ENCODE measurements at regions not wholly inside any gene's neighbourhood (a gene's known extent, or its start where the extent isn't known, plus 50 kb on each side); places are given as distances from the start of the nearest gene placed in this dataset.

- H3K18ac ChIP-seq (ENCODE audit: low read depth in 1 of 2, low read length in 2 of 2), result peak overlapping the region; percentile 46 to 83
- H3K27me3 ChIP-seq (ENCODE audit: control insufficient read depth in 1 of 2, insufficient read depth in 1 of 2, low read length in 2 of 2), result peaks cover 80 to 82% of the 10 kb centered on the region in 2 experiments
- H2AFZ ChIP-seq (ENCODE audit: low read depth, low read length), result no peak overlapping the region
- H2BK5ac ChIP-seq (ENCODE audit: low read depth, low read length, poor library complexity, severe bottlenecking), result no peak overlapping the region
- no peak overlapping the region for H3K27ac ChIP-seq (ENCODE audit: low read length, poor library complexity, severe bottlenecking)
- peak overlapping the region; percentile 36 for H4K91ac ChIP-seq (ENCODE audit: low read length)
- H3K4me3 ChIP-seq (ENCODE audit: insufficient read depth in 1 of 2, low read depth in 1 of 2, low read length in 2 of 2), result no peak overlapping the region
- no peak overlapping the region for H2AK5ac ChIP-seq (ENCODE audit: low read length, severe bottlenecking)
- H2BK120ac ChIP-seq (ENCODE audit: low read depth, low read length), result peak overlapping the region; percentile 86
- H3K4me1 ChIP-seq (ENCODE audit: control insufficient read depth, insufficient read depth, low read depth, low read length), result peaks cover 7% of the 10 kb centered on the region
- H4K8ac ChIP-seq (ENCODE audit: low read length), result no peak overlapping the region
- H3K14ac ChIP-seq (ENCODE audit: low read length in 2 of 2), result peak overlapping the region in 1 of 2 experiments; percentile 79
- peak overlapping the region; percentile 94 to 95 for H2BK12ac ChIP-seq (ENCODE audit: low read length in 2 of 2)
- peak overlapping the region; percentile 79 for H2BK15ac ChIP-seq (ENCODE audit: low read depth, poor library complexity, severe bottlenecking)
- no peak overlapping the region for H3K23ac ChIP-seq (ENCODE audit: low read length in 2 of 2)
- no peaks in the 10 kb centered on the region for H3K79me1 ChIP-seq (replicated peaks; ENCODE audit: low read length, poor library complexity, severe bottlenecking)
- peak overlapping the region; percentile 20 to 49 for H3K4ac ChIP-seq (ENCODE audit: low read depth in 1 of 2, low read length in 2 of 2)
- H3K4me2 ChIP-seq (ENCODE audit: low read length, poor library complexity, severe bottlenecking), result no peak overlapping the region
- 96% methylated on average over 13 of the region's 14 CpGs for WGBS
- no peak for DNase-seq
- H3K9me3 ChIP-seq (ENCODE audit: control insufficient read depth, low read length), result no peaks in the 10 kb centered on the region
- H3K36me3 ChIP-seq (ENCODE audit: control insufficient read depth in 1 of 2, insufficient read depth in 2 of 2, low read depth in 1 of 2, low read length in 2 of 2), result no peaks in the 10 kb centered on the region
- no peak overlapping the region for H3K9ac ChIP-seq (ENCODE audit: low read length)
Observed at GRCh38 chr11:69922596-69923111, 103.4 kb upstream of the FGF3 start.

- peak overlapping the region; percentile 86 for H2BK120ac ChIP-seq (ENCODE audit: low read depth, low read length)
- H2BK15ac ChIP-seq (ENCODE audit: low read depth, poor library complexity, severe bottlenecking), result no peak overlapping the region
- no peaks in the 10 kb centered on the region for H3K9me3 ChIP-seq (ENCODE audit: control insufficient read depth, low read length)
- H3K4me2 ChIP-seq (ENCODE audit: low read length, poor library complexity, severe bottlenecking), result no peak overlapping the region
- peak overlapping the region; percentile 80 to 95 for H2BK12ac ChIP-seq (ENCODE audit: low read length in 2 of 2)
- H2AK5ac ChIP-seq (ENCODE audit: low read length, severe bottlenecking), result no peak overlapping the region
- no peak overlapping the region for H2AFZ ChIP-seq (ENCODE audit: low read depth, low read length)
- no peak for DNase-seq
- WGBS, result 85% methylated on average over 7 of the region's 7 CpGs
- no peak overlapping the region for H4K8ac ChIP-seq (ENCODE audit: low read length)
- H3K9ac ChIP-seq (ENCODE audit: low read length), result no peak overlapping the region
- no peak overlapping the region for H2BK5ac ChIP-seq (ENCODE audit: low read depth, low read length, poor library complexity, severe bottlenecking)
- H3K79me1 ChIP-seq (replicated peaks; ENCODE audit: low read length, poor library complexity, severe bottlenecking), result no peaks in the 10 kb centered on the region
- peak overlapping the region; percentile 20 to 45 for H3K4ac ChIP-seq (ENCODE audit: low read depth in 1 of 2, low read length in 2 of 2)
- peak overlapping the region; percentile 36 for H4K91ac ChIP-seq (ENCODE audit: low read length)
- H3K14ac ChIP-seq (ENCODE audit: low read length in 2 of 2), result peak overlapping the region in 1 of 2 experiments; percentile 64
- H3K18ac ChIP-seq (ENCODE audit: low read depth in 1 of 2, low read length in 2 of 2), result peak overlapping the region; percentile 46 to 83
- H3K36me3 ChIP-seq (ENCODE audit: control insufficient read depth in 1 of 2, insufficient read depth in 2 of 2, low read depth in 1 of 2, low read length in 2 of 2), result no peaks in the 10 kb centered on the region
- H3K27ac ChIP-seq (ENCODE audit: low read length, poor library complexity, severe bottlenecking), result no peak overlapping the region
- peak overlapping the region in 1 of 2 experiments; percentile 32 for H3K23ac ChIP-seq (ENCODE audit: low read length in 2 of 2)
- peaks cover 82 to 84% of the 10 kb centered on the region in 2 experiments for H3K27me3 ChIP-seq (ENCODE audit: control insufficient read depth in 1 of 2, insufficient read depth in 1 of 2, low read length in 2 of 2)
- H3K4me3 ChIP-seq (ENCODE audit: insufficient read depth in 1 of 2, low read depth in 1 of 2, low read length in 2 of 2), result no peak overlapping the region
- H3K4me1 ChIP-seq (ENCODE audit: control insufficient read depth, insufficient read depth, low read depth, low read length), result peaks cover 7% of the 10 kb centered on the region
Observed at GRCh38 chr11:69923196-69923595, 104.0 kb upstream of the FGF3 start.

GRCh38 chr11:69923641-69924307 lies 104.6 kb upstream of the FGF3 start:
- Histone ChIP-seq H3K9me3 (ENCODE audit: control insufficient read depth, low read length) (no peaks in the 10 kb centered on the region), H3K14ac (ENCODE audit: low read length in 2 of 2) (peak overlapping the region in 1 of 2 experiments; percentile 89), H3K4me2 (ENCODE audit: low read length, poor library complexity, severe bottlenecking) (no peak overlapping the region), H2BK12ac (ENCODE audit: low read length in 2 of 2) (peak overlapping the region; percentile 95 to 96), H4K8ac (ENCODE audit: low read length) (peak overlapping the region; percentile 53), H3K4me1 (ENCODE audit: control insufficient read depth, insufficient read depth, low read depth, low read length) (peaks cover 3% of the 10 kb centered on the region), H2BK120ac (ENCODE audit: low read depth, low read length) (no peak overlapping the region), H3K27me3 (ENCODE audit: control insufficient read depth in 1 of 2, insufficient read depth in 1 of 2, low read length in 2 of 2) (peaks cover 82 to 86% of the 10 kb centered on the region in 2 experiments), H4K91ac (ENCODE audit: low read length) (peak overlapping the region; percentile 53), H3K23ac (ENCODE audit: low read length in 2 of 2) (peak overlapping the region in 1 of 2 experiments; percentile 54), H3K36me3 (ENCODE audit: control insufficient read depth in 1 of 2, insufficient read depth in 2 of 2, low read depth in 1 of 2, low read length in 2 of 2) (no peaks in the 10 kb centered on the region), H2BK15ac (ENCODE audit: low read depth, poor library complexity, severe bottlenecking) (peak overlapping the region; percentile 77), H3K27ac (ENCODE audit: low read length, poor library complexity, severe bottlenecking) (no peak overlapping the region), H2AFZ (ENCODE audit: low read depth, low read length) (no peak overlapping the region), H3K79me1 (replicated peaks; ENCODE audit: low read length, poor library complexity, severe bottlenecking) (no peaks in the 10 kb centered on the region), H3K4ac (ENCODE audit: low read depth in 1 of 2, low read length in 2 of 2) (peak overlapping the region in 1 of 2 experiments; percentile 60), H2AK5ac (ENCODE audit: low read length, severe bottlenecking) (no peak overlapping the region), H3K4me3 (ENCODE audit: insufficient read depth in 1 of 2, low read depth in 1 of 2, low read length in 2 of 2) (no peak overlapping the region), H3K18ac (ENCODE audit: low read depth in 1 of 2, low read length in 2 of 2) (peak overlapping the region; percentile 6 to 90), H2BK5ac (ENCODE audit: low read depth, low read length, poor library complexity, severe bottlenecking) (no peak overlapping the region), H3K9ac (ENCODE audit: low read length) (no peak overlapping the region)
- WGBS, result 98% methylated on average over 8 of the region's 13 CpGs
- no peak for DNase-seq

- no peak for DNase-seq
- peak overlapping the region; percentile 53 for H4K91ac ChIP-seq (ENCODE audit: low read length)
- H3K27ac ChIP-seq (ENCODE audit: low read length, poor library complexity, severe bottlenecking), result no peak overlapping the region
- peak overlapping the region in 1 of 2 experiments; percentile 60 for H3K4ac ChIP-seq (ENCODE audit: low read depth in 1 of 2, low read length in 2 of 2)
- H3K4me2 ChIP-seq (ENCODE audit: low read length, poor library complexity, severe bottlenecking), result no peak overlapping the region
- no peak overlapping the region for H2BK15ac ChIP-seq (ENCODE audit: low read depth, poor library complexity, severe bottlenecking)
- no peaks in the 10 kb centered on the region for H3K36me3 ChIP-seq (ENCODE audit: control insufficient read depth in 1 of 2, insufficient read depth in 2 of 2, low read depth in 1 of 2, low read length in 2 of 2)
- peaks cover 84 to 90% of the 10 kb centered on the region in 2 experiments for H3K27me3 ChIP-seq (ENCODE audit: control insufficient read depth in 1 of 2, insufficient read depth in 1 of 2, low read length in 2 of 2)
- peak overlapping the region; percentile 53 for H4K8ac ChIP-seq (ENCODE audit: low read length)
- H3K79me1 ChIP-seq (replicated peaks; ENCODE audit: low read length, poor library complexity, severe bottlenecking), result no peaks in the 10 kb centered on the region
- H3K4me3 ChIP-seq (ENCODE audit: insufficient read depth in 1 of 2, low read depth in 1 of 2, low read length in 2 of 2), result no peak overlapping the region
- no peak overlapping the region for H2AFZ ChIP-seq (ENCODE audit: low read depth, low read length)
- peak overlapping the region; percentile 95 to 96 for H2BK12ac ChIP-seq (ENCODE audit: low read length in 2 of 2)
- peak overlapping the region; percentile 82 for H2BK120ac ChIP-seq (ENCODE audit: low read depth, low read length)
- no peak overlapping the region for H3K9ac ChIP-seq (ENCODE audit: low read length)
- H3K9me3 ChIP-seq (ENCODE audit: control insufficient read depth, low read length), result peaks cover 2% of the 10 kb centered on the region
- peak overlapping the region in 1 of 2 experiments; percentile 89 for H3K14ac ChIP-seq (ENCODE audit: low read length in 2 of 2)
- peak overlapping the region; percentile 63 to 90 for H3K18ac ChIP-seq (ENCODE audit: low read depth in 1 of 2, low read length in 2 of 2)
- H3K23ac ChIP-seq (ENCODE audit: low read length in 2 of 2), result peak overlapping the region in 1 of 2 experiments; percentile 54
- H2AK5ac ChIP-seq (ENCODE audit: low read length, severe bottlenecking), result no peak overlapping the region
- WGBS, result 95% methylated on average over 2 of the region's 2 CpGs
- no peak overlapping the region for H2BK5ac ChIP-seq (ENCODE audit: low read depth, low read length, poor library complexity, severe bottlenecking)
- H3K4me1 ChIP-seq (ENCODE audit: control insufficient read depth, insufficient read depth, low read depth, low read length), result peaks cover 3% of the 10 kb centered on the region
Observed at GRCh38 chr11:69924308-69925161, 105.3 kb upstream of the FGF3 start.
